Ishikawa (cell line): ENCODE measurements at regions not wholly inside any gene's neighbourhood (a gene's known extent, or its start where the extent isn't known, plus 50 kb on each side); places are given as distances from the start of the nearest gene placed in this dataset.

Source experiments
- CEBPB ChIP-seq: IDR thresholded peaks from 2 replicates; pipeline ENCODE4 v1.6.1; 2012
- CREB1 ChIP-seq: IDR thresholded peaks from 2 replicates; pipeline ENCODE4 v1.6.1; 2012; ENCODE audit warnings: low read depth
- EGR1 ChIP-seq: IDR thresholded peaks from 2 replicates; pipeline ENCODE4 v1.6.1; 2012
- EP300 ChIP-seq: IDR thresholded peaks from 2 replicates; pipeline ENCODE4 v1.6.1; 2012; ENCODE audit warnings: borderline replicate concordance
- FOXM1 ChIP-seq: IDR thresholded peaks from 2 replicates; pipeline ENCODE4 v1.6.1; 2012; ENCODE audit warnings: low read depth, borderline replicate concordance
- NFIC ChIP-seq: IDR thresholded peaks from 2 replicates; pipeline ENCODE4 v1.6.1; 2012
- RAD21 ChIP-seq: IDR thresholded peaks from 2 replicates; pipeline ENCODE4 v1.6.1; 2012; ENCODE audit warnings: low read depth
- TAF1 ChIP-seq: IDR thresholded peaks from 2 replicates; pipeline ENCODE4 v1.6.1; 2012; ENCODE audit warnings: low read depth, mild to moderate bottlenecking
- TCF12 ChIP-seq: IDR thresholded peaks from 2 replicates; pipeline ENCODE4 v1.6.1; 2012; ENCODE audit warnings: low read depth
- TEAD4 ChIP-seq: IDR thresholded peaks from 2 replicates; pipeline ENCODE4 v1.6.1; 2012
- YY1 ChIP-seq: IDR thresholded peaks from 2 replicates; pipeline ENCODE4 v1.6.1; 2012; ENCODE audit warnings: low read depth
- ZBTB7A ChIP-seq: IDR thresholded peaks from 2 replicates; pipeline ENCODE4 v1.6.1; 2012; ENCODE audit warnings: low read depth
- TF ChIP-seq, protein P1 (sequence below): IDR thresholded peaks from 2 replicates; pipeline ENCODE4 v1.6.1; 2012
- TF ChIP-seq, protein P2 (sequence below): IDR thresholded peaks from 2 replicates; pipeline ENCODE4 v1.6.1; 2012; ENCODE audit warnings: low read depth, mild to moderate bottlenecking
- TF ChIP-seq, protein P3 (sequence below): IDR thresholded peaks from 2 replicates; pipeline ENCODE4 v1.6.1; 2012

DNA sequence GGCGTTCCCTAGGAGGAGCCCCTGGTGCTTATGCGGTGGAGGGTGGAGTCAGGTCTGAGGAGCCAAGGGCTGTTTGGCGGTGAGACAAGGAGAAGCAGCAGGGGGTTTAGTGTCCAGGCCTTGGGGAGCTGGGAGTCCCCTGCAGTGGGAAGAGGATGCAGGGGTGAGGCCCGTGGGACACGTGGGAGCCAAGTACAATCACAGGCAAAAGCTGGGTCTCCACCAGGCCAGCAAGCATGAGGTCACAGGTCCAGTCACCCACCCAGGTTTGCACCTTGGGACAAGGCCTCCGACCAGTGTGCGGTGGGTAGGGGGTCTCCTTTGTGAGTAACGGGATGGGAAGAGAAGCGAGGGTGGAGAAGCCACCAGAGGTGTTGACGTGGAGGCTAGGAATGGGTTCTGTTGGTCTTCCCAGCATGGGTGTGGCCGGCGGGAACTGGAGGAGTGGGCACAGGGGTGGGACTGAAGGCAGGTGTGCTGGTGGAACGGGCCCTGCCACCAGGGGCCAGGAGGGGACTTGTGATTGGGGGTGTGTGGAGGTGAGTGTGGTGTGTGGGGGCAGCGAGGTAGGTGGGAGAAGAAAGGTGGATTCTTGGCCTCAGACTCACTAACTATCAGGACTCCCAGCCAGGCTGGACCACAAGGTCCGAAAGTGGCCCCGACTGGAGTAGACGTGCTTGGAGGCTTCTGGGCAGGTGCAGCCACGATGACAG, 953.6 kb downstream of the TBC1D22A start:
- TF ChIP-seq EGR1 (no peak), TCF12 (no peak), RAD21 (no peak)

DNA sequence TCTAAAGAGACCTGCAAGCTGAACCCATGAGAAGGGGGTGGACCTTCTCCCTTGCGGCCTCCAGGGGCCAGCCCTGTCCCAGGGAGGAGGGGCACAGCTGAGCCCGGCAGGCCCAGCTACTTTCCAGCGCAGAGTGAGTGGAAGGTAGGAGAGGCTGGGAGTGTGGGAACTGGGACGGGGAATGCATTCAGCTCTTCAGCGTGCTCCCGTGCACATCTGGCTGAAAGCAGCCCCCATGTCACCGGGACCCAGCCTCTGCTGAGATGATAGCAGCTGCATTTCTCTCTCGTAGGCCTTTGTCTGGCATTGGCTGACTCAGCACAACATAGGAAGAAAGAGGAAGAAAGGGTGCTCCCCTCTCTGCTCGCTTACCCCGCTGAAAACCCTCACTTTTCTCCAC, 951.5 kb downstream of the TBC1D22A start:
- no peak for TF ChIP-seq FOXM1
- no peak for TF ChIP-seq EP300

DNA sequence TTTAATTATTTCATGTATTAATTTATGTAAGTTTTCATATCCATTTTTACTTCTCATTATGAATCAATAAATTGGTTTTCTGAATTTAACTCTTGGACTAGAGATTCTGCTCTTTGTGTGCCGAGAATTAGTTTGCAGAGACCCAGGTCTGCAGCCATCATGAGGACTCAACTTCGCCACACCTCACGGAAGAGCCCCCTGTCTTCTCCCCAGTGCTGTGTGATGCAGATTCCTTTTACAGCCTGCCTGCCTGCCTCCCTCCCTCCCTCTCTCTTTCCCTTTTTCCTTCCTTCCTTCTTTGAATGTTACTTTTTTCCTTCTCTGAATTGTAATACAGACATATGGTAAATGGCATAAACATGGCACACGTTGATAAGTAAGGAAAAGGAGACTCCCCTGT, 947.7 kb downstream of the TBC1D22A start:
- TF ChIP-seq EGR1 = no peak
- TF ChIP-seq TCF12 = no peak
- TF ChIP-seq, protein P1, sequence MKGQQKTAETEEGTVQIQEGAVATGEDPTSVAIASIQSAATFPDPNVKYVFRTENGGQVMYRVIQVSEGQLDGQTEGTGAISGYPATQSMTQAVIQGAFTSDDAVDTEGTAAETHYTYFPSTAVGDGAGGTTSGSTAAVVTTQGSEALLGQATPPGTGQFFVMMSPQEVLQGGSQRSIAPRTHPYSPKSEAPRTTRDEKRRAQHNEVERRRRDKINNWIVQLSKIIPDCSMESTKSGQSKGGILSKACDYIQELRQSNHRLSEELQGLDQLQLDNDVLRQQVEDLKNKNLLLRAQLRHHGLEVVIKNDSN = no peak
- TF ChIP-seq YY1 = no peak
- TF ChIP-seq TAF1 = no peak
- TF ChIP-seq CREB1 = no peak
- TF ChIP-seq, protein P2, sequence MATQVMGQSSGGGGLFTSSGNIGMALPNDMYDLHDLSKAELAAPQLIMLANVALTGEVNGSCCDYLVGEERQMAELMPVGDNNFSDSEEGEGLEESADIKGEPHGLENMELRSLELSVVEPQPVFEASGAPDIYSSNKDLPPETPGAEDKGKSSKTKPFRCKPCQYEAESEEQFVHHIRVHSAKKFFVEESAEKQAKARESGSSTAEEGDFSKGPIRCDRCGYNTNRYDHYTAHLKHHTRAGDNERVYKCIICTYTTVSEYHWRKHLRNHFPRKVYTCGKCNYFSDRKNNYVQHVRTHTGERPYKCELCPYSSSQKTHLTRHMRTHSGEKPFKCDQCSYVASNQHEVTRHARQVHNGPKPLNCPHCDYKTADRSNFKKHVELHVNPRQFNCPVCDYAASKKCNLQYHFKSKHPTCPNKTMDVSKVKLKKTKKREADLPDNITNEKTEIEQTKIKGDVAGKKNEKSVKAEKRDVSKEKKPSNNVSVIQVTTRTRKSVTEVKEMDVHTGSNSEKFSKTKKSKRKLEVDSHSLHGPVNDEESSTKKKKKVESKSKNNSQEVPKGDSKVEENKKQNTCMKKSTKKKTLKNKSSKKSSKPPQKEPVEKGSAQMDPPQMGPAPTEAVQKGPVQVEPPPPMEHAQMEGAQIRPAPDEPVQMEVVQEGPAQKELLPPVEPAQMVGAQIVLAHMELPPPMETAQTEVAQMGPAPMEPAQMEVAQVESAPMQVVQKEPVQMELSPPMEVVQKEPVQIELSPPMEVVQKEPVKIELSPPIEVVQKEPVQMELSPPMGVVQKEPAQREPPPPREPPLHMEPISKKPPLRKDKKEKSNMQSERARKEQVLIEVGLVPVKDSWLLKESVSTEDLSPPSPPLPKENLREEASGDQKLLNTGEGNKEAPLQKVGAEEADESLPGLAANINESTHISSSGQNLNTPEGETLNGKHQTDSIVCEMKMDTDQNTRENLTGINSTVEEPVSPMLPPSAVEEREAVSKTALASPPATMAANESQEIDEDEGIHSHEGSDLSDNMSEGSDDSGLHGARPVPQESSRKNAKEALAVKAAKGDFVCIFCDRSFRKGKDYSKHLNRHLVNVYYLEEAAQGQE = no peak
- no peak for TF ChIP-seq CEBPB
- no peak for TF ChIP-seq ZBTB7A
- no peak for TF ChIP-seq RAD21
- TF ChIP-seq, protein P3, sequence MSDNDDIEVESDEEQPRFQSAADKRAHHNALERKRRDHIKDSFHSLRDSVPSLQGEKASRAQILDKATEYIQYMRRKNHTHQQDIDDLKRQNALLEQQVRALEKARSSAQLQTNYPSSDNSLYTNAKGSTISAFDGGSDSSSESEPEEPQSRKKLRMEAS = no peak
- TF ChIP-seq NFIC = no peak
- TF ChIP-seq FOXM1 = no peak
- TF ChIP-seq TEAD4 = no peak
- TF ChIP-seq EP300 = no peak

DNA sequence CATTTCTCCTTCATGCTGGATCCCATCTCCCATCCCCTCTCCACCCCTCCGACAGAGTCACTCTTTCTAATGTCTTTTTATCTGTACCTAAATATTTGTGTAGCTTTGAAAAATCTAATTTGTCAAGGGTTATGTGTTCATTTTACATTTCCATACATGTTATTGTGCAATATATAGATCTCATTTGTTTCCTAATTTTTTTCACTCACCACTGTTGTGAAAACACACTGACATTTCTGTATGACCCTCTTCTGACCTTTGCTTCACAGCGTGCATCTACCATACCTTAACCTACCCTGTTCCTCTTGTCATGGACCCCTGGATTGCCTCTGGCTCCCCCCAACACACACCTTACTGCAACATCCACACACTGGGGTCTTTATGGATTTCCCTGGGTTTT, 942.9 kb downstream of the TBC1D22A start:
- TF ChIP-seq ZBTB7A (no peak), TEAD4 (no peak), TAF1 (no peak), EGR1 (no peak), FOXM1 (no peak), EP300 (no peak), TCF12 (no peak)
- TF ChIP-seq, protein P3 = no peak

DNA sequence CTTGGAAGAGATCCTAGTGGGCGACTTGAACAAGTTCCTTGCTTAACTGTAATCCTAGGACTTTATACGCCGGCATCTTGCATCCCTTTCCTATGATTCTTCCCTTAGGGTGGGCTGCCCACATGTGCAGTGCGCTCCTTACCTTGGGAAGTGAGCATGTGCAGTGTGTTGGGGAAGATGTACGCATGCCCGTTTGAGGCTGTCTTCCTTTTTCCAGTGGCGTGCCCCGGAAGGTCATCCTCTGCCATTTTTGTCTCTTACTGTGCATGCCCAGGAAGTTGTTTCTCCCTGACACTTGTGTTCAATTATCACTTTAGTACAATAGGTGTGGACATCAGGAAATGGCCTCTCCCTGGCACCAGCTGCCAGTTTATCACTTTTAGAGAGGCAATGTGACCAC, 936.5 kb downstream of the TBC1D22A start:
- TF ChIP-seq, protein P2 = no peak
- TF ChIP-seq CEBPB = no peak
- no peak for TF ChIP-seq EP300
- TF ChIP-seq ZBTB7A = no peak
- no peak for TF ChIP-seq TAF1
- TF ChIP-seq YY1 = no peak
- no peak for TF ChIP-seq RAD21

DNA sequence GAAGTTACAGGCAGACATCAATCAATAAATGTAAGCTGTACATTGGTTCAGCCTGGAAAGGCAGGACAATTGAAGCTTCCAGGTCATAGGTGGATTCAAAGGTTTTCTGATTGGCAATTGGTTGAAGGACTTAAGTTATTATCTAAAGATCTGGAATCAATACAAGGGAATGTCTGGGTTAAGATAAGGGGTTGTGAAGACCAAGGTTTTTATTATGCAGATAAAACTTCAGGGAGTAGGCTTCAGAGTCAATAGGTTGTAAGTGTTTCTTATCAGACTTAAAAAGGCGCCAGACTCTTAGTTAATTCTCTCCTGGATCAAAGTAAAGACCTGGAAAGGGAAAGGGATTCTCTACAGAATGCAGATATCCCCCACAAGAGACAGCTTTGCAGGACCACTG, 935.4 kb downstream of the TBC1D22A start:
- TF ChIP-seq ZBTB7A (no peak), YY1 (no peak), CEBPB (no peak), TCF12 (no peak), EGR1 (no peak), NFIC (no peak), EP300 (no peak), FOXM1 (no peak), CREB1 (no peak), RAD21 (no peak), TAF1 (no peak), TEAD4 (no peak)
- TF ChIP-seq, protein P1 = no peak
- TF ChIP-seq, protein P3 = no peak
- TF ChIP-seq, protein P2 = no peak
